ENCODE measurements at regions not wholly inside any gene's neighbourhood (a gene's known extent, or its start where the extent isn't known, plus 50 kb on each side); places are given as distances from the start of the nearest gene placed in this dataset.

GRCh38 chr10:44506386-44506785, 121.5 kb upstream of the CXCL12 start:
- peaks cover 6% of the 10 kb centered on the region for H3K4me1 ChIP-seq (ENCODE audit: insufficient read depth, low read length)
- no peak overlapping the region for H3K4me3 ChIP-seq (ENCODE audit: insufficient read depth, low read length)
- H3K9me3 ChIP-seq (ENCODE audit: low read depth, low read length), result no peaks in the 10 kb centered on the region
- H3K36me3 ChIP-seq (ENCODE audit: insufficient read depth, low read length), result no peaks in the 10 kb centered on the region
- no peaks in the 10 kb centered on the region for H3K79me2 ChIP-seq (ENCODE audit: insufficient read depth, low read length)
- H3K27ac ChIP-seq (ENCODE audit: low read depth, low read length), result no peak overlapping the region
- peaks cover 2% of the 10 kb centered on the region for H3K27me3 ChIP-seq (ENCODE audit: insufficient read depth, low read length)
- H2AFZ ChIP-seq (ENCODE audit: low read length), result no peak overlapping the region
- H3K4me2 ChIP-seq (ENCODE audit: insufficient read depth, low read length), result no peak overlapping the region
- H4K20me1 ChIP-seq (ENCODE audit: insufficient read depth, low read length), result no peaks in the 10 kb centered on the region
- TF ChIP-seq CTCF (IDR thresholded peaks at IDR 0.05; ENCODE audit: extremely low read depth, low read depth, low read length), result no peak
- no peak for DNase-seq (ENCODE audit: insufficient read length, low spot score, missing footprints)

DNA sequence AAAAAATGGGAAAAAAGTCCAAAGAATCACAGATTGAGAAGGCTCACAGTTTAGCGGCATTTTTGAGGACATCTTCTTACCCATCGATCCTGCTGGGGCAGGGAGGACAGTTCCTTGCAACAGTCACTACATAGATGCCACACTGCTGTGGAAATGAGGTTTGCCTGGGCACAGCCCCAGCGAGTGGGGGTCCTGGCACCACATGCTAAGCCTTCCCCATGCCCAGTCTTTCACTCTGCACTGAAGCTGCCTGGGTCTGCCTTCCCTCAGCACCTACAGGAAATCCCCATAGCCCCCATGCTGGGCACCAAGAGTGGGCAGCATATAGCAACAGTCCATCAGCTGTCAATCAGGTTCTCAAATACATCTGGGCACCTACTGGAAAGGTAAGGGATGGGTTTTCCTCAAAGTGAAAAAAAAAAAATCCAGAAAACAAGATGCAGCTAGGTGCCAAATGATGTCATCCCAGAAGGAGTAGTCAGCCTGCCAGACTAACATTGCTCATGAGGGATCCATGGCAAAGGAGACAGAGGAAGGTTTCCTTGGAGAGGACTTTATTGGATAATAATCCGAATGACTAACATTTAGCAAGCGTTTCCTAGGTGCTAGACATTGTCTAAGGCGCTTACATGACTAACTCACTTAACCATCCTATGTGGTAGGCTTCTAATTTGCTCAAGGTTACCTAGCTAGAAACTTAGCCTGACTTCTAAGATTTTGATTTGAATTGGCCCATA, 125.7 kb upstream of the CXCL12 start:
- no peaks in the 10 kb centered on the region for H3K79me2 ChIP-seq (ENCODE audit: insufficient read depth, low read length)
- H3K36me3 ChIP-seq (ENCODE audit: insufficient read depth, low read length), result no peaks in the 10 kb centered on the region
- peak; percentile 86 for DNase-seq (ENCODE audit: insufficient read length, low spot score, missing footprints)
- peak overlapping the region; percentile 1 for H3K4me2 ChIP-seq (ENCODE audit: insufficient read depth, low read length)
- no peaks in the 10 kb centered on the region for H4K20me1 ChIP-seq (ENCODE audit: insufficient read depth, low read length)
- H3K4me3 ChIP-seq (ENCODE audit: insufficient read depth, low read length), result no peak overlapping the region
- H3K4me1 ChIP-seq (ENCODE audit: insufficient read depth, low read length), result peaks cover 25% of the 10 kb centered on the region
- H3K27ac ChIP-seq (ENCODE audit: low read depth, low read length), result peak overlapping the region; percentile 79
- H2AFZ ChIP-seq (ENCODE audit: low read length), result no peak overlapping the region
- H3K27me3 ChIP-seq (ENCODE audit: insufficient read depth, low read length), result no peaks in the 10 kb centered on the region
- TF ChIP-seq CTCF (IDR thresholded peaks at IDR 0.05; ENCODE audit: extremely low read depth, low read depth, low read length), result no peak
- H3K9me3 ChIP-seq (ENCODE audit: low read depth, low read length), result no peaks in the 10 kb centered on the region

DNA sequence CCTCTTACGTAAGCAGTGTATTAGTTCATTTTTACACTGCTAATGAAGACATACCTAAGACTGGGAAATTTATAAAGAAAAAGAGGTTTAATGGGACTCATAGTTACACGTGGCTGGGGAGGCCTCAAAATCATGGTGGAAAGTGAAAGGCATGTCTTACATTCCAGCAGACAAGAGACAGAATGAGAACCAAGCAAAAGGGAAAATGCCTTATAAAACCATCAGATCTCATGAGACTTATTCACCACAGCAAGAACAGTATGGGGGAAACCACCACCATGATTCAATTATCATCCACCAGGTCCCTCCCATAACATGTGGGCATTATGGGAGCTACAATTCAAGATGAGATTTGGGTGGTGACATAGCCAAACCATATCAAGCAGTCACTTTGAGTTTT, 126.3 kb upstream of the CXCL12 start:
- Histone ChIP-seq H3K4me1 (ENCODE audit: insufficient read depth, low read length) (peaks cover 25% of the 10 kb centered on the region), H2AFZ (ENCODE audit: low read length) (no peak overlapping the region), H3K9me3 (ENCODE audit: low read depth, low read length) (no peaks in the 10 kb centered on the region), H3K27me3 (ENCODE audit: insufficient read depth, low read length) (no peaks in the 10 kb centered on the region), H3K36me3 (ENCODE audit: insufficient read depth, low read length) (no peaks in the 10 kb centered on the region), H3K79me2 (ENCODE audit: insufficient read depth, low read length) (no peaks in the 10 kb centered on the region), H3K4me2 (ENCODE audit: insufficient read depth, low read length) (peak overlapping the region; percentile 1), H4K20me1 (ENCODE audit: insufficient read depth, low read length) (no peaks in the 10 kb centered on the region), H3K27ac (ENCODE audit: low read depth, low read length) (peak overlapping the region; percentile 79), H3K4me3 (ENCODE audit: insufficient read depth, low read length) (no peak overlapping the region)
- TF ChIP-seq CTCF (IDR thresholded peaks at IDR 0.05; ENCODE audit: extremely low read depth, low read depth, low read length), result no peak
- no peak for DNase-seq (ENCODE audit: insufficient read length, low spot score, missing footprints)

DNA sequence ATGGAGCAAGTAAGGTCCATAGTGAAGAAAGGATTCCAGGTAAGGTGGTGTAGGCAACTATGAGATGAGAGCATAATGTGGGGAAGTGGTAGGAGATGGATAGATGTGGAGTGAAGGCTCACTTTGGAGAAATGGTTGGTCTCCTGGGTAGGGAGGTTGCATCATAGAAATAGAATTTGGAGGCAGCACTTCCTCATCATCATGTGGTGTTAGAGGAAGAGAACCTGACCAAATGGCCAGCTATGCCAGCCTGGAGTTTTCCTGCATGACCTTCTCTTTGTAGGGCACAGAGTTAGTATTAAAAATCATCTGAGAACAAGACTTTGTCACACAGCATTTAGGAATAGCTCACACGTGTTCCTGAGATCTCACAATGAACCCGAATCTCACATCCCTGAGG, 126.7 kb upstream of the CXCL12 start:
- peaks cover 25% of the 10 kb centered on the region for H3K4me1 ChIP-seq (ENCODE audit: insufficient read depth, low read length)
- no peaks in the 10 kb centered on the region for H3K9me3 ChIP-seq (ENCODE audit: low read depth, low read length)
- no peaks in the 10 kb centered on the region for H3K27me3 ChIP-seq (ENCODE audit: insufficient read depth, low read length)
- H3K4me2 ChIP-seq (ENCODE audit: insufficient read depth, low read length), result no peak overlapping the region
- H3K79me2 ChIP-seq (ENCODE audit: insufficient read depth, low read length), result no peaks in the 10 kb centered on the region
- DNase-seq (ENCODE audit: insufficient read length, low spot score, missing footprints), result no peak
- no peak for TF ChIP-seq CTCF (IDR thresholded peaks at IDR 0.05; ENCODE audit: extremely low read depth, low read depth, low read length)
- H3K27ac ChIP-seq (ENCODE audit: low read depth, low read length), result peak overlapping the region; percentile 79
- H2AFZ ChIP-seq (ENCODE audit: low read length), result no peak overlapping the region
- no peaks in the 10 kb centered on the region for H3K36me3 ChIP-seq (ENCODE audit: insufficient read depth, low read length)
- H4K20me1 ChIP-seq (ENCODE audit: insufficient read depth, low read length), result no peaks in the 10 kb centered on the region
- no peak overlapping the region for H3K4me3 ChIP-seq (ENCODE audit: insufficient read depth, low read length)
